ENCODE measurements at regions not wholly inside any gene's neighbourhood (a gene's known extent, or its start where the extent isn't known, plus 50 kb on each side); places are given as distances from the start of the nearest gene placed in this dataset.

DNA sequence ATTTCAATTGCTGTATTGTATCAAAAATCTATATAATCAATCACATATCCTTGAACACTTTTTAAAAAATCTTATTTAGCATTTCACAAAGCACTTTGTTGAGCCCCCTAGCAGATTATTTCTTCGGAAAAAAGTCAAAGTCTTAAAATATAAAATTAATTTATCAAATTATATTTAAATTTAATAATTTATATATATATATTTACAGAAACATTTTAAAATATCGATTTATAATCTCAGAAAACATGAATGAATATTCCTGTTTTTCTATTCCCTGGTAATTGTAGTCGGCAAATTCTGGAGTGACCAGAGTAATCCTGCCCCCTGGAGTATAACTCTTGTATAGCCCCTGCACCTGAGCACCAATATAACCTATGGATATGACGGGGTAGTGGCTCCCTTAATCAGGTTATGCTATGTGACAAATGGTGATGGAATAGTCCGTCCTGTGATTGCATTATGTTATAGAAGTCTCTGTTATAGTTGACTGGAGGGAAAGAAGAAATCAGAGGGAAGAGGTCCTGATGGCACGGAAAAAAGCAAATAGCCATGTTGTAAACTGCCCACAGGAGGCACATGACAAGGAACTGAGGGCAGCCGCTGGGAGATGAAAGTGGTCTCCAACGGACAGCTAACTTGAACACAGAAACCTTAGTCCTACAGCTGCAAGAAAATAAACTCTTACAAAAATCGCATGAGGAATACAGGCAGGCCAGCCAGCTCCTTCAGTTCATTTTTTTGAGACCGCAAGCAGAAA lies 1092.3 kb downstream of the ARAP2 start:
- Histone ChIP-seq H4K20me1 (ENCODE audit: control insufficient read depth, extremely low read depth, insufficient read depth, low read length) (no peaks in the 10 kb centered on the region), H3K27me3 (ENCODE audit: control insufficient read depth, insufficient read depth, low read length) (no peaks in the 10 kb centered on the region), H3K9ac (ENCODE audit: insufficient read depth, low read length) (no peak overlapping the region), H3K4me1 (ENCODE audit: control insufficient read depth, extremely low read depth, insufficient read depth, low read length) (no peaks in the 10 kb centered on the region), H3K36me3 (ENCODE audit: control insufficient read depth, insufficient read depth, low read length) (no peaks in the 10 kb centered on the region), H2AFZ (ENCODE audit: low read length) (no peak overlapping the region), H3K4me2 (ENCODE audit: extremely low read depth, insufficient read depth, low read length) (no peak overlapping the region), H3K79me2 (ENCODE audit: control insufficient read depth, insufficient read depth, low read length) (no peaks in the 10 kb centered on the region), H3K27ac (ENCODE audit: insufficient read depth, low read length) (no peak overlapping the region), H3K4me3 (replicated peaks in 1 of 4; ENCODE audit: control extremely low read depth in 1 of 4, insufficient read depth in 1 of 4, low read depth in 3 of 4, low read length in 4 of 4) (no peak overlapping the region), H3K9me3 (ENCODE audit: control insufficient read depth, insufficient read depth, low read depth, low read length) (no peaks in the 10 kb centered on the region)
- TF ChIP-seq, protein P1, sequence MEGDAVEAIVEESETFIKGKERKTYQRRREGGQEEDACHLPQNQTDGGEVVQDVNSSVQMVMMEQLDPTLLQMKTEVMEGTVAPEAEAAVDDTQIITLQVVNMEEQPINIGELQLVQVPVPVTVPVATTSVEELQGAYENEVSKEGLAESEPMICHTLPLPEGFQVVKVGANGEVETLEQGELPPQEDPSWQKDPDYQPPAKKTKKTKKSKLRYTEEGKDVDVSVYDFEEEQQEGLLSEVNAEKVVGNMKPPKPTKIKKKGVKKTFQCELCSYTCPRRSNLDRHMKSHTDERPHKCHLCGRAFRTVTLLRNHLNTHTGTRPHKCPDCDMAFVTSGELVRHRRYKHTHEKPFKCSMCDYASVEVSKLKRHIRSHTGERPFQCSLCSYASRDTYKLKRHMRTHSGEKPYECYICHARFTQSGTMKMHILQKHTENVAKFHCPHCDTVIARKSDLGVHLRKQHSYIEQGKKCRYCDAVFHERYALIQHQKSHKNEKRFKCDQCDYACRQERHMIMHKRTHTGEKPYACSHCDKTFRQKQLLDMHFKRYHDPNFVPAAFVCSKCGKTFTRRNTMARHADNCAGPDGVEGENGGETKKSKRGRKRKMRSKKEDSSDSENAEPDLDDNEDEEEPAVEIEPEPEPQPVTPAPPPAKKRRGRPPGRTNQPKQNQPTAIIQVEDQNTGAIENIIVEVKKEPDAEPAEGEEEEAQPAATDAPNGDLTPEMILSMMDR (conservative IDR thresholded peaks at IDR 0.05 in 1 of 2, IDR thresholded peaks at IDR 0.05 in 1 of 2; ENCODE audit: low read depth in 1 of 2, low read length in 2 of 2): no peak
- TF ChIP-seq EZH2 (IDR thresholded peaks at IDR 0.05; ENCODE audit: low read length, missing control alignments): no peak
- DNase-seq (ENCODE audit: low read depth in 2 of 2): no peak

DNA sequence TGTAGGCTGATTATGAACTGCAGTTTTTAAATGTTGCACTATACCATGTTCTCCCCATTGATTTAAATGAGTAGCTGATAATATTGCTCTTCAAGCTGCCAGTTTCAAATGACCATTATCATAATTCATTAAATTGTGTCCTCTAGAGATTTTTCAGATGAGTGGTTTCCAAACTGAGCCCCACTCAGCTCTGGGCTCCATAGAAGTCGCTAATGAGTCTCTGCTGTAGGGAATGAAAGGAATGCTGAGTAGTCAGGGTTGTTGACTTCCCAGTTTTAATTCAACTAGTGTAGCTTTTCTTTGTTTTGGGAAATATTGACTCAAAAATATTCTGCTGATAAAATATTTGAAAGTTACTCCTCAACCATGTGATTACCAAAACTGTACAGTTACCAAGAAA lies 1081.1 kb downstream of the ARAP2 start:
- Histone ChIP-seq H3K79me2 (ENCODE audit: control insufficient read depth, insufficient read depth, low read length) (no peaks in the 10 kb centered on the region), H2AFZ (ENCODE audit: low read length) (no peak overlapping the region), H3K36me3 (ENCODE audit: control insufficient read depth, insufficient read depth, low read length) (no peaks in the 10 kb centered on the region), H3K4me1 (ENCODE audit: control insufficient read depth, extremely low read depth, insufficient read depth, low read length) (no peaks in the 10 kb centered on the region), H4K20me1 (ENCODE audit: control insufficient read depth, extremely low read depth, insufficient read depth, low read length) (no peaks in the 10 kb centered on the region), H3K4me3 (replicated peaks in 1 of 4; ENCODE audit: control extremely low read depth in 1 of 4, insufficient read depth in 1 of 4, low read depth in 3 of 4, low read length in 4 of 4) (no peak overlapping the region), H3K27ac (ENCODE audit: insufficient read depth, low read length) (no peak overlapping the region), H3K9ac (ENCODE audit: insufficient read depth, low read length) (no peak overlapping the region), H3K9me3 (ENCODE audit: control insufficient read depth, insufficient read depth, low read depth, low read length) (no peaks in the 10 kb centered on the region), H3K4me2 (ENCODE audit: extremely low read depth, insufficient read depth, low read length) (no peak overlapping the region), H3K27me3 (ENCODE audit: control insufficient read depth, insufficient read depth, low read length) (no peaks in the 10 kb centered on the region)
- TF ChIP-seq, protein P1 (conservative IDR thresholded peaks at IDR 0.05 in 1 of 2, IDR thresholded peaks at IDR 0.05 in 1 of 2; ENCODE audit: low read depth in 1 of 2, low read length in 2 of 2): no peak
- no peak for DNase-seq (ENCODE audit: low read depth in 2 of 2)

DNA sequence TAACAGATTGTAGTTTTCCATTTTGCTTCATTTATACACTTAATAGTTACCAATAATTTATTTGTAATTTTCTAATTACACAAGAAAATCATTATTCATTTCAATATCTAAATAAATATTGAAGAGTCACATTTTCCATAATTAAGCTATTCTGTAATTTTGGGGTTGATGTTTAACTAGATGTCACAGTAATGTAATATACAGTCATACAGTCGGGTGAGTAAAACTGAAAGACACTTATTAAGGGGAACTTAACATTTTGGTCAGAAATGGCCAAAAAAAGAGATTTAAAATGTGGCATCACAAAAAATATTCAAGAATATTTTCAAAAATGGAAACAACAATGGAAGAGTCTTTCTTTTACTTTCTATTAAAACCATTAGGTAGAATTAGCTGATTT lies 1080.3 kb downstream of the ARAP2 start:
- no peaks in the 10 kb centered on the region for H3K79me2 ChIP-seq (ENCODE audit: control insufficient read depth, insufficient read depth, low read length)
- H3K4me1 ChIP-seq (ENCODE audit: control insufficient read depth, extremely low read depth, insufficient read depth, low read length): no peaks in the 10 kb centered on the region
- H3K27me3 ChIP-seq (ENCODE audit: control insufficient read depth, insufficient read depth, low read length): no peaks in the 10 kb centered on the region
- H3K9ac ChIP-seq (ENCODE audit: insufficient read depth, low read length): no peak overlapping the region
- no peaks in the 10 kb centered on the region for H4K20me1 ChIP-seq (ENCODE audit: control insufficient read depth, extremely low read depth, insufficient read depth, low read length)
- H3K4me3 ChIP-seq (replicated peaks in 1 of 4; ENCODE audit: control extremely low read depth in 1 of 4, insufficient read depth in 1 of 4, low read depth in 3 of 4, low read length in 4 of 4): no peak overlapping the region
- no peak for DNase-seq (ENCODE audit: low read depth in 2 of 2)
- no peak for TF ChIP-seq EZH2 (IDR thresholded peaks at IDR 0.05; ENCODE audit: low read length, missing control alignments)
- TF ChIP-seq, protein P1 (conservative IDR thresholded peaks at IDR 0.05 in 1 of 2, IDR thresholded peaks at IDR 0.05 in 1 of 2; ENCODE audit: low read depth in 1 of 2, low read length in 2 of 2): no peak
- H3K36me3 ChIP-seq (ENCODE audit: control insufficient read depth, insufficient read depth, low read length): no peaks in the 10 kb centered on the region
- H3K9me3 ChIP-seq (ENCODE audit: control insufficient read depth, insufficient read depth, low read depth, low read length): no peaks in the 10 kb centered on the region
- no peak overlapping the region for H2AFZ ChIP-seq (ENCODE audit: low read length)
- no peak overlapping the region for H3K27ac ChIP-seq (ENCODE audit: insufficient read depth, low read length)
- no peak overlapping the region for H3K4me2 ChIP-seq (ENCODE audit: extremely low read depth, insufficient read depth, low read length)

Measured in fibroblast of lung (primary cell).